HG03521 (cell line): ENCODE measurements at regions not wholly inside any gene's neighbourhood (a gene's known extent, or its start where the extent isn't known, plus 50 kb on each side); places are given as distances from the start of the nearest gene placed in this dataset.

Source experiments
- ATAC-seq: cut with Tn5 transposase; IDR thresholded peaks from one replicate; pipeline ENCODE4 v1.9.1; 2021; ENCODE audit warnings: mild to moderate bottlenecking, moderate library complexity; ENCODE audit not compliant: unreplicated experiment

- ATAC-seq = no peak
These were observed 215.8 kb downstream of the SPTSSA start for GRCh38 chr14:34246206-34246605.

DNA sequence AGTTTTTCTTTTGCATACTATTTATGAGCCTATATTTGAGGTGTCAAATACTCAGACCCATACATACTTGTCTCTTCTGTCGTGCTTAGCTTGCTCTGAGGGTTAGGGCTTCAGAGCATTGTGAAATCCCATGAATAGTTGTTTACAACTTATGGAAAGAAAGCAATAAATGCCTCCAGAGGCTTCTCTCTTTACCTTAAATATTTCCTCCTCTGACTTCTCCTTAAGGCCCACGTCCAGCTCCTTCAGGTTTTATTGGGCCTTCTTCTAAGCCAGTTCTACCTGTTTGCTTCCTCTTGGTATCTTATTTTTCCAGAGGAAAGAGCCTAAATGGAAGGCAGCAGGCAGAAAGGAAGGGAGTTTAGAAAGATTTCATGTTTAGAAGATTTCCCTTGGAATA, 218.6 kb downstream of the SPTSSA start:
- no peak for ATAC-seq

DNA sequence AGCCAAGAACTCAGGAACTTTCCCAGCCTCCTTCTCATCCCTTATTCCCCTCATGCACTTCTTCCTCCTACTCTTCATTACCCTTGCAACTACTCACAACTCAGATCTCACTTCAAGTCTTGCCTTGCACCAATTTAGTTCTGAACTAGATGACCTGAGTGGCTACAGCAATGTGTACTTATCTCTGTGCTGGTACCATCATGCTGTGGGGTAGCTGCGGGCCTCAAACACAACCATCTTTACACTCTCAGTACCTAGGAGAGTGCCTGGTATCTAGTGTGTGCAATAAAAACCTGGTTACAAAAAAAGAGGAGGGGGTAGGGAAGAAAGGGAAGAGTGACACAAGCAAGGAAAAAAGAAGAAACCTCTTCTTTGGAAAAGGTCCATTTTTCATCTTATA, 219.0 kb downstream of the SPTSSA start:
- no peak for ATAC-seq

DNA sequence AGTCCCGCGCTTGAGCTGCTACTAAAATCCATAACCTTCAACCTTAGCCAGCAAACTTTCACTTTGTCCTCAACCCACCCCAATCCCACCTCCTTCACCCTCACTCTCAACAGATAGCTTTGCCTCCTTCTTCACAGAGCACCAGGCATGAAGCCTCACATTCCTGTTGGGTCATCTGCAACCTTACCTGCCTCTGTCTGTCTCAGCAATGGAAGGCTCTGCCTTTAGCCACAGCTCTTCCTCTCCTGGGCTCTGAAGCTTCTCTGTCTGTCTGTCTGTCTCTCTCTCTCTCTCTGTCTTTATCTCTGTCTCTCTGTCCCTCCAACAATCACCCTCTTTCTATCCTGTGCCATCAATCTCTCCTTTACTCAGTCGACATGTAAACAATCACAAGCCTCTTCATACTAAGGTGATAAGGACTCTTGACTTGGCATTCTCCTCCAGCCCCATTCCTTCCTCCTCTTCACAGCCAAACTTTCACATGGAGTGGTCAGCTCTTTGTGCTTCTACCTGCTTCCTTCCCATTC, 220.8 kb downstream of the SPTSSA start:
- ATAC-seq = no peak

- ATAC-seq = no peak
These were observed 223.4 kb downstream of the SPTSSA start for GRCh38 chr14:34238610-34239009.

DNA sequence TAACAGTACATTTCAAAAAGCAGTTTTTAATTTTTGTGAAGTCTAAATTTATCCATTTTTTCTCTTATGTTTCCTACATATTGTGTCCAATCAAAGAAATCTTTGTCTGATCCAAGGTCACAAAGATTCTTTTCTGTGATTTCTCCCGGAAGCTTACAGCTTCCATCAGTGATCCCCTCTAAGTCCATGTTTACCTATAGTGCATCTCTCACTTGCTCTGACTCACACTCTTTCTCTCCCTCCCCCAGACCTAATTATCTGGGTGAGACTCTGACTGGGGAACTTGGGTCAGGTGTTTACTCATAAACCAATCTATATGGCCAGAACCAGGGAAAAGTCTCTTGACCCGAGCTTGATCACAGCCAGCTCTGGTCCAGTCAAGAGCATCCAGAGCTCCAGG, 224.4 kb downstream of the SPTSSA start:
- no peak for ATAC-seq

DNA sequence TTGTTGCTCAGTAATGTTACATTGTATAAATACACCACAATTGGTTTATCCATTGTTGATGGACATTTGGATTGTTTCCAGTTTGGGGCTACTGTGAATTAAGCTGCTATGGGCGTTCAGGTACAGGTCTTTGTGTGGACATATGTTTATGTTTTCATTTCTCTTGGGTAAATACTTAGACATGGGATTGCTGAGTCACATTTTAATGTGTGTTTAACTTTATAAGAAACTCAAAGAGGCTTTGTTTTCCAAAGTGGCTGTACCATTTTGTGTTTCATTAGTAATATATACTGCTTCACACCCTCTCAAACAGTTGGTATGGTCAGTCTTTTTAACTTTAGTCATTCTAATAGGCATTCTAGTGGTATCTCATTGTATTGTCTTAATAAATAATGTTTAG, 225.0 kb downstream of the SPTSSA start:
- no peak for ATAC-seq

DNA sequence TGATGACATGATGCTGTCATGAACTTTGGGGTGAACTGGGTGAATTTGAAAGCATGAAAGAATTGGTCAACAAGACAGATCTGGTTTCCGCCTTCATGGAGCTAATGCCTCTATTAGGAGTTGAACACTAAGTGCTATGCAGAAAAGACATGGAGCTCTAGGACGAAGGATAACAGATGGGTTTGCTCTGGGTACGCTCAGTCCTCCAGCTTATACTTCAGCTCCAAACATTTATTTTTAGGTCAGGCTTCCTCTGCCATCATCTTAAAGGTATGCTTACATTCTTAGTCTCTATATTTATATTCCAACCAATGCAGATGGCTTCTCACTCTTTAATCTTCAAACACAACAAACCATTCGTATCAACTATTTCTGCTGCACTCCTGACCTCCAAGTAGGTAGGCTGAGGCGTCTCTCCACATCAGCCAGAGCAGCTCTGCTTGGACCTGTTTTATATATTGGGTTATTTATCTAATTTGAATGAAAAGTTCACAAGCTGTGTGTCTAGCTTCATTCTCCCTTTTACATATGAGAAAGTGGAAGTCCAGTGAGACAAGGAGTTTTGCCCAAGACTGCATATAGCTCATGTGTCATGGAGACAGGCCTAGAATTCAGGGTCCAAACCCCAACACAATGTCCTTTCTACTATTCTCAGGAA, 226.3 kb downstream of the SPTSSA start:
- ATAC-seq = no peak

DNA sequence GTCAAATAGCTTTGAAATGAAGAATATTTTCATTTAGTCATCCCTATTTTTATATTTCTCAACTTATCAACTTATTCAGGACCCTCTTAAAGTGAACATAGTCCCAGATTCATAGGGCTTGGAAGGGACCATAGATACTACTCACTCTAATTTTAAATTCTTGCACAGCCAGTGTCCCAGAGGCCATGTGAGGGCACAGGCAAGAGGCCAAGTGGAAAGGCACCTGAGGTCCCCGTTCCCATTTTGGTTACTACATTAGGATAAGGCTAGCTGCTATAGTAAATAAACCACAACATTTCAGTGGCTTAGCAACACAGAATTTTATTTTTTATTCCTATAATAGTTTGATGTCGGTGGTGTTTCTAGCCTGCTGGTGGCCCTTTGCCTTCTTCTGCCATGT, 227.8 kb downstream of the SPTSSA start:
- ATAC-seq = no peak

DNA sequence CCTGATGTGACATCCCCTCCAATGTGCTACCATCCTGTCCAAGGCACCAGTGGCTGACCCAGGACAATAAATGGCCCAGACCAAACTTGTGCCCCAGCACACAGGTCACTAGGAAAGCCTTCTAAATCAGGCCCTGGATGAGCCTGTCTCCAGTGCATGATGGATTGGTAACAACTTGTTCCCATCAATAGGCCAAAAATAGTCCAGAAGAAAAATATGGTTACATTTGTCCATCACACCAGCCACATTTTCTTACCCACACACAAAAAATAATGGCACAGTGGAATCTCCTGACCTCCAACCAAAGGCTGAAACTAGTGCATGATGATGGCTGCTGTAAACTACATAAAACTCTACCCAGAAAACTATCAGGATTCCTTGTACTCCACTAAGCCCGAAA, 228.4 kb downstream of the SPTSSA start:
- no peak for ATAC-seq

DNA sequence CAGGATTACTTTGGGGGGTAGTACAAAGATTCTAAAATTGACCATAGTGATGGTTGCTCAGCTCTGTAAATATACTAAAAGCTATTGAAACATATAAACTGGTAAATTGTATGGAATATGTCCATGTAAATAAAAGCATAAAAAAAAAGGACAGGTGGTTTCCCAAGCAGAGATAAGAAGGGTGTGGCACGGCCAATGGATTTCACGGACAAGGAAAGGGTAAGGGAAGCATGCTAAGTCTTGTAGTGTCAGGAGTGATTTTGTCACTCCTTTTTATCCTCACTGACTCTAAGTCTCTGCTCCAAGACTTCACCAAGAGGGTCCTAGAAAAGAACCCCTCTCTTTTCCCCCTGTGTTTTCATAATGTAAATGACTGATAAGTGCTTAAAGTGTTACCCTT, 229.2 kb downstream of the SPTSSA start:
- no peak for ATAC-seq

GRCh38 chr14:34231626-34232025, 230.4 kb downstream of the SPTSSA start:
- ATAC-seq = no peak

DNA sequence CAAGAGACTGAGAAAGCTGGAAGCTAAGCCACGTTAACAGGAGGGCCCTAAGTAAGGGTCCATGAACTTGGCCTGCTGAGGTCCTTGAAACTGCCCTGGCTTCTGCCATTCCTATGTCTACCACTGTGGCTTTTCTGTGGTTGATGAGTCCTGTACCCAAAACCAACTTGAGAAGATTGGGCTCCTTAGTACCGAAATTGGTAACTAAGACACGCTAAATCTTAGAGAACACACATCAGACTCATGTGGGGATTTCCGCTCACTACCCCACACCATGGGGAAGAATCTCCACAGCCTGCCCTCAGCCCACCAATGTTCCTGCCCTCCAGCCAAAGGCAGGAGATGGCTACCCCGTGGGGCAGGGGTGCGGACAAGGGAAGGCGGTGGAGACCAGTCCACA, 232.9 kb downstream of the SPTSSA start:
- no peak for ATAC-seq

DNA sequence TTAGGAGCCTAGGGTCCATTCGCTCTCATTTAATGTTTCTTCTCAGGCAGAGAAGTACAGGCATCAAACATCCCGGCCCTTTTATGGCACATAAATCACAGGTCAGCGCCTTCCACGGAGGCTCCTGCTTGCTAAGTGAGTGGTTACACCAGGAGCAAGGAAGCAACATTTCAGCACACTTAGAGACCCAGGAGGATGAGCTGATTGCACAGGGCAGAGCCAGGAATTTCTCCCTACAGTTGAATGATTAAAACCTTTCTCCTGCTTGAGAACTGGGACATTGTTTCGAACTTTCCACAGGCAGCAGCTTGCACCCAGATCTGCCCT, 233.4 kb downstream of the SPTSSA start:
- ATAC-seq = no peak

DNA sequence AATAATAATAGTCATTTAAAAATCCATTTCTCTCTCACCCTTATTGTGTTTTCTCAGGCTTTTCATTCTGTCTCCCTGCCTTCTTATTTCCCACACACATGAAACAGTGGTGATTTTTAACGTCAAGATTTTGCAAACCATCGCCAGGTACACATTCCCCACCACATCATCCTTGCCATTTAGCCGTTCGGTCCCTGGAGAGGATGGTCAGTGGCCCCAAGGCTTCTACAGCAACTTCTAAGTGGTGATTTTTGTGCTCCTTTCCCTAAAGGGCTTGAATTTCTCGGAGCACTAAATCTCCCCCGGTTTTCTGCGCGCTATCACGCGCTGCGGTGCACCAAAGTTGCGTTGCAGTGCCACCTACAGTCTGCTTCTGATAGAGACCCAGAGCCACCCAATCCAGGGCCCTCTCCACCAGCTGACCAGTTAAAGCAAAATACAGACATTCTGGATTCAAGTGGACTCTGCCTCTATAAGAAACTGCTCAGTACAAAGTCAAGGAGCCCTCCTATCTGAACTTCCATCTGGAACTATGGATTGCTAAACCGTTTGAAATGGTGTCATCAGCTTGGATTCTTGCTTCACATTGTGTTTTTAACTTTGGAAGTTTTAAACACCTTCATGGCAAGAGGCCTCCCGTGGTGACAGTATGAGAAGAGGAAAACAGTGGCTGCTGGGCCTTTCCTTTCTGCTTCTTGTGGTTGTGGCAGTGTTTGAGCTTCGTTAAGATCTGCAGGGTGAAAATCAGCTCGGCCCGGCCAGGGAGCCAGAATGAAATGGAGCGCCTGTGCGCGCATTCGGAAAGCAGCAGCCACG, 234.0 kb downstream of the SPTSSA start:
- peak; percentile 86 for ATAC-seq

- no peak for ATAC-seq
These were observed 237.8 kb downstream of the SPTSSA start for GRCh38 chr14:34224221-34224620.

GRCh38 chr14:34223373-34224148, 238.5 kb downstream of the SPTSSA start:
- ATAC-seq = no peak

GRCh38 chr14:34222867-34223266, 239.2 kb downstream of the SPTSSA start:
- no peak for ATAC-seq

DNA sequence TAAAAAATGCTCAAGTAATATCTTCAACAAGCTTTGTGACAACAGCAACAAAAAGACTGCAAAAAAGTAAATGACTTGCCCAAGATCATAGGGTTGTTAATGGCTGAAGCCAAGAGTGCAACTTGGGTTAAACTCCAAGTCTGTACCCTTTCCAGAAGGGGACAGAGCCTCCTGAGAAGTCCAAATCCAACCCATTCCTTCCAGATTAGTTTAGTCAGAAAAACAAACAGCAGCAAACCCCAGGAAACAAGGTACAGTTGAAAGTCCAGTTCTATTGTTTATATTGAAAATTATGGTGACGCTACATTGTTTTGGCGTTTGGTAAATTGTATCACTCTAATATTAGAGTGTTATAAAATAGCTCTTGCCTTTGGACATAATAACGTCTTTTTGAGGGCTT, 239.9 kb downstream of the SPTSSA start:
- no peak for ATAC-seq

DNA sequence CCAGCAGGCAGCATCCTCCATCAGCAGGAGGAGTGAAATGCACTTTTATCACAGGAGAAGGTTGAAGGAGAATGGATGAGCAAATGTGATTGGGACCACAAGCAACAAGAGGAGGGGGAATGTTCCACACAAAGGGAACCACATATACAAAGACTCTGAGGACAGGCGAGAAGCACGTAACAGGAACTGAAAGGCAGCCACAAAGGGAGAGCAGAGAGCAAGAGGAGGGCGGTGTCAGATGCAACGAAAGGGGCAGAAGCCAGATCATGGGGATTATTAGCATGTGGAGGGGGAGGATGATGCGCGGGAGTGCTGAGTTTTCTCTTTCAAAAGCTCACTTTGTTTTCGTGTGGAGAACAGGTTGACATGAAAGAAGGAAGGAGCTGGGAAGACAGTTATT, 241.1 kb downstream of the SPTSSA start:
- peak; percentile 78 for ATAC-seq

- ATAC-seq = no peak
These were observed 241.7 kb downstream of the SPTSSA start for GRCh38 chr14:34220378-34220706.
